OCI-LY7 (cell line): ENCODE measurements at regions not wholly inside any gene's neighbourhood (a gene's known extent, or its start where the extent isn't known, plus 50 kb on each side); places are given as distances from the start of the nearest gene placed in this dataset.

ENCODE experiments used
- BruUV-seq: library from RNA; stranded (reverse); fragments of 400-500 nt; replicated peaks from 2 replicates; lab custom pipeline; 2021; lab: Mats Ljungman, UMichigan
- CTCF ChIA-PET: fragments of 300-600 bp; sonication (Branson Sonifier 250); formaldehyde crosslinking; loops from one replicate; lab custom pipeline; 2022; ENCODE audit warnings: antibody characterized with exemption; ENCODE audit not compliant: unreplicated experiment; lab: Charles Lee
- POLR2A ChIA-PET: fragments of 300-600 bp; sonication (Branson Sonifier 250); formaldehyde crosslinking; loops from one replicate; lab custom pipeline; 2022; ENCODE audit warnings: antibody characterized with exemption; lab: Charles Lee
- DNase-seq: peaks from one replicate; pipeline ENCODE4 v3.0.0-alpha.2; 2015; ENCODE audit warnings: low spot score
- H2AFZ ChIP-seq: fragments of 200-600 bp; sonication (generic), shearing (Covaris generic); 2 replicates; pipeline ENCODE4 v1.6.1; 2014; ENCODE audit warnings: mild to moderate bottlenecking, antibody characterized with exemption, low read length, moderate library complexity
- H3K27ac ChIP-seq: fragments of 200-600 bp; sonication (generic); 2 replicates; pipeline ENCODE4 v1.5.1; 2014; ENCODE audit warnings: mixed run types, low read depth, mild to moderate bottlenecking, moderate library complexity, low read length, inconsistent platforms; ENCODE audit not compliant: poor library complexity, severe bottlenecking
- H3K36me3 ChIP-seq: fragments of 200-600 bp; sonication (generic); 2 replicates; pipeline ENCODE4 v1.6.1; 2014; ENCODE audit warnings: mild to moderate bottlenecking, antibody characterized with exemption, low read length, moderate library complexity, mixed read lengths; ENCODE audit not compliant: insufficient read depth
- H3K4me1 ChIP-seq: fragments of 200-600 bp; sonication (generic); 2 replicates; pipeline ENCODE4 v1.5.1; 2014; ENCODE audit warnings: mild to moderate bottlenecking, low read length; ENCODE audit not compliant: insufficient read depth, poor library complexity, severe bottlenecking
- H3K4me2 ChIP-seq: fragments of 200-600 bp; sonication (generic); 2 replicates; pipeline ENCODE4 v1.6.1; 2014; ENCODE audit warnings: mild to moderate bottlenecking, low read length
- H3K4me3 ChIP-seq: fragments of 200-600 bp; sonication (generic); 2 replicates; pipeline ENCODE4 v1.5.1; 2014; ENCODE audit warnings: mild to moderate bottlenecking, low read depth, low read length; ENCODE audit not compliant: poor library complexity, severe bottlenecking
- H3K79me2 ChIP-seq: fragments of 200-600 bp; sonication (generic); 2 replicates; pipeline ENCODE4 v1.6.1; 2016; ENCODE audit warnings: low read depth, mild to moderate bottlenecking, low read length, moderate library complexity, mixed read lengths; ENCODE audit not compliant: insufficient read depth
- H3K9me2 ChIP-seq: fragments of 200-600 bp; sonication (generic); 2 replicates; pipeline ENCODE4 v1.6.1; 2016; ENCODE audit warnings: mild to moderate bottlenecking, low read length, mixed read lengths; ENCODE audit not compliant: insufficient read depth
- H3K9me3 ChIP-seq: fragments of 200-600 bp; sonication (generic); 2 replicates; pipeline ENCODE4 v1.6.1; 2014; ENCODE audit warnings: mild to moderate bottlenecking, mixed run types, low read length, mixed read lengths
- H4K20me1 ChIP-seq: fragments of 200-600 bp; sonication (generic); 2 replicates; pipeline ENCODE4 v1.6.1; 2014; ENCODE audit warnings: mild to moderate bottlenecking, antibody characterized with exemption, low read length, moderate library complexity, mixed read lengths; ENCODE audit not compliant: insufficient read depth
- EZH2phosphoT487 ChIP-seq: fragments of 200-600 bp; sonication (generic); IDR thresholded peaks from 2 replicates; pipeline ENCODE4 v1.6.1; 2018; ENCODE audit warnings: low read depth, borderline replicate concordance, mild to moderate bottlenecking, mixed run types, antibody characterized with exemption, low read length, moderate library complexity, mixed read lengths
- intact Hi-C: fragments of 100-400 bp; cut with micrococcal nuclease; formaldehyde crosslinking; loops from one replicate; pipeline ENCODE4 v1.10.0; 2022; ENCODE audit not compliant: unreplicated experiment
- TF ChIP-seq, protein P1 (sequence below): fragments of 200-600 bp; sonication (generic); conservative IDR thresholded peaks from 2 replicates; pipeline ENCODE4 v1.5.1; 2014; ENCODE audit warnings: mild to moderate bottlenecking, antibody characterized with exemption, low read length, moderate library complexity, mixed read lengths

GRCh38 chr1:232149287-232150201 is 480.4 kb downstream of the SIPA1L2 start:
- DNase-seq = no peak
- ChIA-PET CTCF (no interaction called here), POLR2A (interaction anchor here (0.5 to 0.7 kb wide), 2 partner anchors 9 to 181 kb away, joined by 3 to 5 read pairs; no protein-coding TSS in a partner anchor)

DNA sequence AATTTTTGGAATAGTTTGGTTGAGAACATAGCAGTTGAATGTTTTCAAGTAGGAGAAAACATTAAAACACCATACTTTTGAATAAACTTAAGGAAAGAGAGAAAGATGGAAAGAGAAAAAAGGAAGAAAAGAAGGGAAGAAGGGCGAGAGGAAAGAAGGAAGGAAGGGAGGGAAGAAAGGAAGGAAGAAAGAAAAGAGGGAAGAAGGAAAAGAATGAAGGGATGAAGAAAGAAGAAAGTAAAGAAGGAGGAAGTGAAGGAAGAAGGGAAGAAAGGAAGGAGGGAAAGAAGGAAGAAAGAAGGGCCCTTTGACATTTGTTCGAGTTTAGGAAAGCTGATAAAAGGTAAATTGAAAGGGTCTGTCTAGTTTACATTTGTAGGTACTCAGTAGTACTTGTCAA is 482.7 kb downstream of the SIPA1L2 start:
- no peak for DNase-seq
- no TSS peak for BruUV-seq
- Histone ChIP-seq H3K4me2 (no peak overlapping the region), H3K36me3 (no peaks in the 10 kb centered on the region), H3K27ac (no peak overlapping the region), H3K9me2 (no peaks in the 10 kb centered on the region), H3K4me3 (no peak overlapping the region), H3K4me1 (no peaks in the 10 kb centered on the region), H3K79me2 (no peaks in the 10 kb centered on the region), H2AFZ (no peak overlapping the region), H4K20me1 (no peaks in the 10 kb centered on the region), H3K9me3 (no peaks in the 10 kb centered on the region)
- no peak for TF ChIP-seq EZH2phosphoT487
- TF ChIP-seq, protein P1, sequence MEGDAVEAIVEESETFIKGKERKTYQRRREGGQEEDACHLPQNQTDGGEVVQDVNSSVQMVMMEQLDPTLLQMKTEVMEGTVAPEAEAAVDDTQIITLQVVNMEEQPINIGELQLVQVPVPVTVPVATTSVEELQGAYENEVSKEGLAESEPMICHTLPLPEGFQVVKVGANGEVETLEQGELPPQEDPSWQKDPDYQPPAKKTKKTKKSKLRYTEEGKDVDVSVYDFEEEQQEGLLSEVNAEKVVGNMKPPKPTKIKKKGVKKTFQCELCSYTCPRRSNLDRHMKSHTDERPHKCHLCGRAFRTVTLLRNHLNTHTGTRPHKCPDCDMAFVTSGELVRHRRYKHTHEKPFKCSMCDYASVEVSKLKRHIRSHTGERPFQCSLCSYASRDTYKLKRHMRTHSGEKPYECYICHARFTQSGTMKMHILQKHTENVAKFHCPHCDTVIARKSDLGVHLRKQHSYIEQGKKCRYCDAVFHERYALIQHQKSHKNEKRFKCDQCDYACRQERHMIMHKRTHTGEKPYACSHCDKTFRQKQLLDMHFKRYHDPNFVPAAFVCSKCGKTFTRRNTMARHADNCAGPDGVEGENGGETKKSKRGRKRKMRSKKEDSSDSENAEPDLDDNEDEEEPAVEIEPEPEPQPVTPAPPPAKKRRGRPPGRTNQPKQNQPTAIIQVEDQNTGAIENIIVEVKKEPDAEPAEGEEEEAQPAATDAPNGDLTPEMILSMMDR = no peak
- POLR2A ChIA-PET = no interaction called here
- CTCF ChIA-PET = no interaction called here
- intact Hi-C loops = no loop called here

More at GRCh38 chr1:232149287-232150201, 480.4 kb downstream of the SIPA1L2 start:
- no TSS peak for BruUV-seq
- Histone ChIP-seq H3K4me1 (no peaks in the 10 kb centered on the region), H3K27ac (no peak overlapping the region), H3K9me3 (no peaks in the 10 kb centered on the region), H3K4me2 (no peak overlapping the region), H3K36me3 (no peaks in the 10 kb centered on the region), H4K20me1 (no peaks in the 10 kb centered on the region), H3K9me2 (no peaks in the 10 kb centered on the region), H3K4me3 (no peak overlapping the region), H2AFZ (no peak overlapping the region), H3K79me2 (no peaks in the 10 kb centered on the region)
- TF ChIP-seq, protein P1 = no peak
- TF ChIP-seq EZH2phosphoT487 = no peak
- intact Hi-C loops = no loop called here

- H3K79me2 ChIP-seq = no peaks in the 10 kb centered on the region
- POLR2A ChIA-PET = no interaction called here
- no peak overlapping the region for H3K4me2 ChIP-seq
- H3K4me1 ChIP-seq = no peaks in the 10 kb centered on the region
- no peaks in the 10 kb centered on the region for H3K36me3 ChIP-seq
- H3K9me3 ChIP-seq = no peaks in the 10 kb centered on the region
- H3K27ac ChIP-seq = no peak overlapping the region
- H3K4me3 ChIP-seq = no peak overlapping the region
- no peaks in the 10 kb centered on the region for H4K20me1 ChIP-seq
- intact Hi-C loops = no loop called here
- BruUV-seq = no TSS peak
- CTCF ChIA-PET = no interaction called here
- DNase-seq = no peak
- H2AFZ ChIP-seq = no peak overlapping the region
- H3K9me2 ChIP-seq = no peaks in the 10 kb centered on the region
- TF ChIP-seq, protein P1 = no peak
- no peak for TF ChIP-seq EZH2phosphoT487
These were observed 483.4 kb downstream of the SIPA1L2 start for GRCh38 chr1:232146514-232146913.
